Fibroblast of lung (primary cell): ENCODE measurements at regions not wholly inside any gene's neighbourhood (a gene's known extent, or its start where the extent isn't known, plus 50 kb on each side); places are given as distances from the start of the nearest gene placed in this dataset.

Experiments used
- CTCF ChIP-seq, 2 donors: IDR thresholded peaks in 1 of 2; conservative IDR thresholded peaks in 1 of 2; 1 replicate in 1 of 2; 2 replicates in 1 of 2; pipeline ENCODE4 v1.5.1; 2011 to 2012; ENCODE audit warnings: low read length in 2 of 2, control low read depth in 1 of 2, inconsistent platforms in 1 of 2, low read depth in 1 of 2, mild to moderate bottlenecking in 1 of 2
- EZH2 ChIP-seq: IDR thresholded peaks from 2 replicates; pipeline ENCODE4 v1.5.1; 2012; ENCODE audit warnings: low read length, control low read depth, mild to moderate bottlenecking; ENCODE audit errors: missing control alignments

DNA sequence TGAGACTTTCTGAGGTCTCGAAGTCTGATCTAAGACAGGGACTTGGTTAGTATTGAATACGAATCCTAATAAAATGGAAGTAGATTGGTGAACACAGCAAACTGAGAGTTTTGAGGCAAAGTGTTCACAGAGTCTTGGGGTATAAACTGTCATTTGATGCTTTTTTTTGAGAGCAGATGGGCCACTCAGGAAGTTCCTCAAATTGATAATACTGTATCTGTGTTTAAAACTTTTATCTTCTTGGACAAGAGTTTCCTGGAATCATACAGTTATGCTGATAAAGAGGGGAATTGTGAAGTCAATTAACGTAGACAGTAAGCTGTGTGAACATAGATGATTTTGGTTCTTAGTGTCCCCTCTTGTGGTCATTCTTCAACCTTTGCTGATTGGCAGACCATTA, 80.0 kb upstream of the CLPB start:
- TF ChIP-seq CTCF (conservative IDR thresholded peaks at IDR 0.05 in 1 of 2, IDR thresholded peaks at IDR 0.05 in 1 of 2; ENCODE audit: low read depth in 1 of 2, low read length in 2 of 2) (no peak), EZH2 (no peak)
